Chondrocyte (in vitro differentiated cells): ENCODE measurements at regions not wholly inside any gene's neighbourhood (a gene's known extent, or its start where the extent isn't known, plus 50 kb on each side); places are given as distances from the start of the nearest gene placed in this dataset.

Experiments used
- DNase-seq: peaks from one replicate; pipeline ENCODE4 v3.0.0; 2021; ENCODE audit warnings: mixed read lengths, low spot score
- H3K27ac Mint-ChIP-seq: one replicate; pipeline ENCODE4 v1.8.0; 2021; ENCODE audit warnings: mild to moderate bottlenecking, moderate library complexity, mixed read lengths; ENCODE audit not compliant: unreplicated experiment
- H3K27me3 Mint-ChIP-seq: 2 replicates; pipeline ENCODE4 v1.8.0; 2021; ENCODE audit warnings: low read depth, mixed read lengths
- H3K36me3 Mint-ChIP-seq: 2 replicates; pipeline ENCODE4 v1.8.0; 2021; ENCODE audit warnings: low read depth, mixed read lengths
- H3K4me1 Mint-ChIP-seq: 2 replicates; pipeline ENCODE4 v1.8.0; 2021; ENCODE audit warnings: low read depth, mild to moderate bottlenecking, mixed read lengths
- H3K4me3 Mint-ChIP-seq: one replicate; pipeline ENCODE4 v1.8.0; 2021; ENCODE audit warnings: mild to moderate bottlenecking, moderate library complexity, mixed read lengths; ENCODE audit not compliant: unreplicated experiment
- H3K9me3 Mint-ChIP-seq: 2 replicates; pipeline ENCODE4 v1.8.0; 2021; ENCODE audit warnings: low read depth, mixed read lengths
- CTCF ChIP-seq: fragments of 200-600 bp; sonication (generic); IDR thresholded peaks from 2 replicates; pipeline ENCODE4 v1.5.0; 2021; ENCODE audit warnings: antibody characterized with exemption, mild to moderate bottlenecking, moderate library complexity

GRCh38 chr4:189021831-189022230, 882.6 kb downstream of the TRIML1 start:
- no peak for DNase-seq
- peaks cover 2% of the 10 kb centered on the region for H3K9me3 Mint-ChIP-seq
- TF ChIP-seq CTCF: no peak
- H3K4me1 Mint-ChIP-seq: peaks cover 15% of the 10 kb centered on the region
- H3K4me3 Mint-ChIP-seq: no peak overlapping the region
- no peaks in the 10 kb centered on the region for H3K36me3 Mint-ChIP-seq
- no peaks in the 10 kb centered on the region for H3K27me3 Mint-ChIP-seq
- H3K27ac Mint-ChIP-seq: no peak overlapping the region

GRCh38 chr4:189022440-189023035, 883.3 kb downstream of the TRIML1 start:
- Mint-ChIP-seq H3K4me1 (peaks cover 15% of the 10 kb centered on the region), H3K4me3 (no peak overlapping the region), H3K36me3 (no peaks in the 10 kb centered on the region), H3K27ac (no peak overlapping the region), H3K27me3 (no peaks in the 10 kb centered on the region), H3K9me3 (peaks cover 2% of the 10 kb centered on the region)
- TF ChIP-seq CTCF: no peak
- no peak for DNase-seq

GRCh38 chr4:189029976-189030504, 890.8 kb downstream of the TRIML1 start:
- no peaks in the 10 kb centered on the region for H3K9me3 Mint-ChIP-seq
- no peaks in the 10 kb centered on the region for H3K4me1 Mint-ChIP-seq
- no peaks in the 10 kb centered on the region for H3K36me3 Mint-ChIP-seq
- no peak overlapping the region for H3K27ac Mint-ChIP-seq
- no peaks in the 10 kb centered on the region for H3K27me3 Mint-ChIP-seq
- TF ChIP-seq CTCF: no peak
- no peak for DNase-seq
- H3K4me3 Mint-ChIP-seq: no peak overlapping the region

- Mint-ChIP-seq H3K4me1 (no peaks in the 10 kb centered on the region), H3K36me3 (no peaks in the 10 kb centered on the region)
Measured at GRCh38 chr4:189032606-189033338, 893.5 kb downstream of the TRIML1 start.

More at GRCh38 chr4:189032606-189033338, 893.5 kb downstream of the TRIML1 start:
- DNase-seq: no peak
- H3K4me3 Mint-ChIP-seq: no peak overlapping the region
- H3K27me3 Mint-ChIP-seq: no peaks in the 10 kb centered on the region
- TF ChIP-seq CTCF: no peak
- no peaks in the 10 kb centered on the region for H3K9me3 Mint-ChIP-seq
- H3K27ac Mint-ChIP-seq: no peak overlapping the region
